ENCODE measurements at regions not wholly inside any gene's neighbourhood (a gene's known extent, or its start where the extent isn't known, plus 50 kb on each side); places are given as distances from the start of the nearest gene placed in this dataset.
"Not testable (repeated sequence)": the region's sequence is repeated elsewhere in the genome, so short reads cannot be mapped to it uniquely, and the experiment has no call there.

DNA sequence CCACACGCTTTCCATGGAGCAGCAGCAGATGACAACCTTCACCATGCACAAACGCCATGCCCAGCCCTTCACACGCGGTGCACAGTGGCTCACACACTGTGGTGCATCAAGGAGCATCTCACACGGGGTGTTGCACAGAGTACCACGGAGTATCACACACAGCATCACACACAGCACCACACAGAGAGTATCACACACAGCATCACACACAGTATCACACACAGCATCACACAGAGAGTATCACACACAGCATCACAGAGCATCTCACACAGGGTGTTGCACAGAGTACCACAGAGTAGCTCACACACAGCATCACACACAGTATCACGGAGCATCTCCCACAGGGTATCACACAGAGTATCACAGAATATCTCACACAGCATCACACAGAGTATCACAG lies 122.2 kb upstream of the RAB4A start:
- no peak for TF ChIP-seq CTCF (conservative IDR thresholded peaks at IDR 0.05)
- Mint-ChIP-seq H3K27ac (ENCODE audit: unreplicated experiment) (no peak overlapping the region), H3K27me3 (ENCODE audit: low read depth) (peaks cover 7% of the 10 kb centered on the region), H3K9me3 (no peaks in the 10 kb centered on the region), H3K36me3 (ENCODE audit: low read depth) (no peaks in the 10 kb centered on the region), H3K4me3 (no peak overlapping the region), H3K4me1 (peaks cover 7% of the 10 kb centered on the region)
- DNase-seq (ENCODE audit: low read depth, low spot score), result no peak

GRCh38 chr1:229149435-229149834 lies 121.5 kb upstream of the RAB4A start:
- DNase-seq (ENCODE audit: low read depth, low spot score), result no peak
- H3K36me3 Mint-ChIP-seq (ENCODE audit: low read depth), result no peaks in the 10 kb centered on the region
- H3K9me3 Mint-ChIP-seq, result no peaks in the 10 kb centered on the region
- peaks cover 7% of the 10 kb centered on the region for H3K27me3 Mint-ChIP-seq (ENCODE audit: low read depth)
- H3K27ac Mint-ChIP-seq (ENCODE audit: unreplicated experiment), result no peak overlapping the region
- peaks cover 7% of the 10 kb centered on the region for H3K4me1 Mint-ChIP-seq
- H3K4me3 Mint-ChIP-seq, result no peak overlapping the region
- TF ChIP-seq CTCF (conservative IDR thresholded peaks at IDR 0.05), result no peak

GRCh38 chr1:229150518-229150917 lies 120.4 kb upstream of the RAB4A start:
- H3K27me3 Mint-ChIP-seq (ENCODE audit: low read depth), result peaks cover 4% of the 10 kb centered on the region
- no peak overlapping the region for H3K27ac Mint-ChIP-seq (ENCODE audit: unreplicated experiment)
- no peaks in the 10 kb centered on the region for H3K9me3 Mint-ChIP-seq
- H3K4me1 Mint-ChIP-seq, result peaks cover 7% of the 10 kb centered on the region
- H3K36me3 Mint-ChIP-seq (ENCODE audit: low read depth), result no peaks in the 10 kb centered on the region
- no peak overlapping the region for H3K4me3 Mint-ChIP-seq
- no peak for TF ChIP-seq CTCF (conservative IDR thresholded peaks at IDR 0.05)
- no peak for DNase-seq (ENCODE audit: low read depth, low spot score)

DNA sequence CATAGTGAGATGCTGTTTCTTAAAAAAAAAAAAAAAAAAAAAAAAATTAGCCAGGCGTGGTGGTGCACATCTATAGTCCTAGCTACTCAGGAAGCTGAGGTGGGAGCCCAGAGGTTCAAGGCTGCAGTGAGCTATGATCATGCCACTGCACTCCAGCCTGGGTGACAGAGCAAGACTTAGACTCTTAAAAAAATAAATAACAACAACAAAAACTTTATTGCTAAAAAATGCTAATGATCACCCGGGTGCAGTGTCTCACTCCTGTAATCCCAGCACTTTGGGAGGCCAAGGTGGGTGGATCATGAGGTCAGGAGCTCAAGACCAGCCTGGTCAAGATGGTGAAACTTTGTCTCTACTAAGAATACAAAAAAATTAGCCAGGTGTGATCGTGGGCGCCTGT lies 119.5 kb upstream of the RAB4A start:
- H3K36me3 Mint-ChIP-seq (ENCODE audit: low read depth); H3K27ac Mint-ChIP-seq (ENCODE audit: unreplicated experiment); H3K27me3 Mint-ChIP-seq (ENCODE audit: low read depth); H3K4me3 Mint-ChIP-seq; DNase-seq (ENCODE audit: low read depth, low spot score); H3K4me1 Mint-ChIP-seq; H3K9me3 Mint-ChIP-seq: not testable (repeated sequence)

GRCh38 chr1:229152311-229152710 lies 118.6 kb upstream of the RAB4A start:
- H3K36me3 Mint-ChIP-seq (ENCODE audit: low read depth), result no peaks in the 10 kb centered on the region
- peaks cover under 1% of the 10 kb centered on the region for H3K4me1 Mint-ChIP-seq
- H3K27ac Mint-ChIP-seq (ENCODE audit: unreplicated experiment), result no peak overlapping the region
- no peaks in the 10 kb centered on the region for H3K9me3 Mint-ChIP-seq
- DNase-seq (ENCODE audit: low read depth, low spot score), result no peak
- no peak for TF ChIP-seq CTCF (conservative IDR thresholded peaks at IDR 0.05)
- no peak overlapping the region for H3K4me3 Mint-ChIP-seq
- H3K27me3 Mint-ChIP-seq (ENCODE audit: low read depth), result no peaks in the 10 kb centered on the region

DNA sequence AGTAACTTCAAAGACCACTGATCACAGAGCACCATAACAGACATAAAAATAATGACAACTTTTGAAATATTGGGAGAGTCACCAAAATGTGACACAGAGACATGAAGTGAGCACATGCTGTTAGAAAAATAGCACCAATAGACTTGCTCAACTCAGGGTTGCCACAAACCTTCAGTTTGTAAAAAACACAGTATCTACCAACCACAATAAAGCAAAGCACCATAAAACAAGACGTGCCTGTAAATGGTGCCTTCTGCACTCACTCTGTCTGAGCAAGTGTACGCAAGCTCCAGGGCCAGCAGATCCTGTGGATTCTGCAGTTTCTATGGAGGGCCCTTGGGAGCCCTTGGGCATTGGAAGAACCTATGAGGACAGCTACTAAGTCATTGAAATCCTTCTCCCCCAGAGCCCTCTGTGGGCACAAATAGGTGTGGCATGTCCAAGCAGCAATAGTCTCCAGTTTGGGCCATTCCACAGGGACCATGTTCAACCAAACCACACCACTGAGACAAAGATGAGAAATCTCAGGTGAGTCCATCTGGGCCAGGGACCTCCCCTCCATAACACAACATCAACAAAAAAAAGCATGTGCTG lies 116.9 kb upstream of the RAB4A start:
- DNase-seq (ENCODE audit: low read depth, low spot score), result no peak
- TF ChIP-seq CTCF (conservative IDR thresholded peaks at IDR 0.05), result no peak
- H3K4me3 Mint-ChIP-seq, result no peak overlapping the region
- H3K9me3 Mint-ChIP-seq, result no peaks in the 10 kb centered on the region
- H3K4me1 Mint-ChIP-seq, result no peaks in the 10 kb centered on the region
- H3K27me3 Mint-ChIP-seq (ENCODE audit: low read depth), result no peaks in the 10 kb centered on the region
- no peaks in the 10 kb centered on the region for H3K36me3 Mint-ChIP-seq (ENCODE audit: low read depth)
- no peak overlapping the region for H3K27ac Mint-ChIP-seq (ENCODE audit: unreplicated experiment)

All from neural crest cell (in vitro differentiated cells).